SJSA1 (cell line): ENCODE measurements at regions not wholly inside any gene's neighbourhood (a gene's known extent, or its start where the extent isn't known, plus 50 kb on each side); places are given as distances from the start of the nearest gene placed in this dataset.
"Not testable (repeated sequence)": the region's sequence is repeated elsewhere in the genome, so short reads cannot be mapped to it uniquely, and the experiment has no call there.

Source experiments
- DNase-seq, 2 experiments: peaks; one replicate each; pipeline ENCODE4 v3.0.0-alpha.2; 2015 to 2020; ENCODE audit warnings: low spot score in 2 of 2, low read depth in 1 of 2
- H3K27ac ChIP-seq: fragments of 250-450 bp; sonication (Bioruptor Pico); 2 replicates; pipeline ENCODE4 v1.5.1; 2020; ENCODE audit warnings: mild to moderate bottlenecking, moderate library complexity
- H3K27me3 ChIP-seq: fragments of 250-450 bp; sonication (Bioruptor Pico); replicated peaks from 2 replicates; pipeline ENCODE4 v1.5.1; 2020; ENCODE audit warnings: mild to moderate bottlenecking, moderate library complexity
- H3K36me3 ChIP-seq: fragments of 250-450 bp; sonication (Bioruptor Pico); 2 replicates; pipeline ENCODE4 v1.5.1; 2020; ENCODE audit warnings: mild to moderate bottlenecking
- H3K4me1 ChIP-seq: fragments of 250-450 bp; sonication (Bioruptor Pico); replicated peaks from 2 replicates; pipeline ENCODE4 v1.6.1; 2021; ENCODE audit warnings: mild to moderate bottlenecking
- H3K4me3 ChIP-seq: fragments of 250-450 bp; sonication (Bioruptor Pico); 2 replicates; pipeline ENCODE4 v1.5.1; 2020; ENCODE audit warnings: mild to moderate bottlenecking
- H3K9me3 ChIP-seq: fragments of 250-450 bp; sonication (Bioruptor Pico); replicated peaks from 2 replicates; pipeline ENCODE4 v1.5.1; 2020; ENCODE audit warnings: mild to moderate bottlenecking

- H3K9me3 ChIP-seq, result no peaks in the 10 kb centered on the region
- H3K27ac ChIP-seq, result no peak overlapping the region
- DNase-seq, result no peak
- no peak overlapping the region for H3K4me3 ChIP-seq
- H3K4me1 ChIP-seq, result no peaks in the 10 kb centered on the region
- no peaks in the 10 kb centered on the region for H3K36me3 ChIP-seq
- H3K27me3 ChIP-seq, result no peaks in the 10 kb centered on the region
Observed at GRCh38 chr15:55074431-55074830, 122.3 kb downstream of the RSL24D1 start.

GRCh38 chr15:55063970-55064369 lies 132.8 kb downstream of the RSL24D1 start:
- H3K36me3 ChIP-seq, H3K9me3 ChIP-seq: not testable (repeated sequence)

GRCh38 chr15:55060836-55061235 lies 135.9 kb downstream of the RSL24D1 start:
- no peak overlapping the region for H3K4me3 ChIP-seq
- no peak overlapping the region for H3K27ac ChIP-seq
- no peaks in the 10 kb centered on the region for H3K4me1 ChIP-seq
- H3K36me3 ChIP-seq, result no peaks in the 10 kb centered on the region
- H3K27me3 ChIP-seq, result no peaks in the 10 kb centered on the region
- 0 out of 2 replicates have a peak, but pooled peaks cover 4% of the 10 kb centered on the region for H3K9me3 ChIP-seq
- no peak for DNase-seq

More at GRCh38 chr15:55063970-55064369, 132.8 kb downstream of the RSL24D1 start:
- H3K4me3 ChIP-seq, DNase-seq, H3K27me3 ChIP-seq, H3K27ac ChIP-seq, H3K4me1 ChIP-seq: not testable (repeated sequence)

- no peak overlapping the region for H3K4me3 ChIP-seq
- no peaks in the 10 kb centered on the region for H3K9me3 ChIP-seq
- DNase-seq, result no peak
- no peaks in the 10 kb centered on the region for H3K27me3 ChIP-seq
- H3K36me3 ChIP-seq, result no peaks in the 10 kb centered on the region
- H3K27ac ChIP-seq, result no peak overlapping the region
- H3K4me1 ChIP-seq, result no peaks in the 10 kb centered on the region
Observed at GRCh38 chr15:55056500-55056899, 140.2 kb downstream of the RSL24D1 start.

- no peak for DNase-seq
- no peaks in the 10 kb centered on the region for H3K9me3 ChIP-seq
- H3K4me3 ChIP-seq, result no peak overlapping the region
- no peak overlapping the region for H3K27ac ChIP-seq
- no peaks in the 10 kb centered on the region for H3K27me3 ChIP-seq
- H3K4me1 ChIP-seq, result no peaks in the 10 kb centered on the region
- H3K36me3 ChIP-seq, result no peaks in the 10 kb centered on the region
Observed at GRCh38 chr15:55044162-55044561, 152.6 kb downstream of the RSL24D1 start.

GRCh38 chr15:55037071-55037470 lies 159.7 kb downstream of the RSL24D1 start:
- Histone ChIP-seq H3K9me3 (no peaks in the 10 kb centered on the region), H3K27ac (no peak overlapping the region), H3K4me3 (no peak overlapping the region), H3K27me3 (no peaks in the 10 kb centered on the region), H3K4me1 (no peaks in the 10 kb centered on the region), H3K36me3 (no peaks in the 10 kb centered on the region)
- no peak for DNase-seq

- Histone ChIP-seq H3K4me1 (no peaks in the 10 kb centered on the region), H3K4me3 (no peak overlapping the region), H3K9me3 (no peaks in the 10 kb centered on the region), H3K27me3 (no peaks in the 10 kb centered on the region), H3K36me3 (no peaks in the 10 kb centered on the region), H3K27ac (no peak overlapping the region)
- DNase-seq, result no peak
Observed at GRCh38 chr15:55035749-55036148, 161.0 kb downstream of the RSL24D1 start.

GRCh38 chr15:55033574-55033973 lies 163.2 kb downstream of the RSL24D1 start:
- H3K4me3 ChIP-seq, result no peak overlapping the region
- H3K36me3 ChIP-seq, result no peaks in the 10 kb centered on the region
- no peaks in the 10 kb centered on the region for H3K4me1 ChIP-seq
- no peaks in the 10 kb centered on the region for H3K27me3 ChIP-seq
- no peak overlapping the region for H3K27ac ChIP-seq
- no peaks in the 10 kb centered on the region for H3K9me3 ChIP-seq
- no peak for DNase-seq

- no peak overlapping the region for H3K4me3 ChIP-seq
- no peaks in the 10 kb centered on the region for H3K27me3 ChIP-seq
- no peaks in the 10 kb centered on the region for H3K36me3 ChIP-seq
- H3K27ac ChIP-seq, result no peak overlapping the region
- H3K4me1 ChIP-seq, result no peaks in the 10 kb centered on the region
- DNase-seq, result no peak
- H3K9me3 ChIP-seq, result no peaks in the 10 kb centered on the region
Observed at GRCh38 chr15:55031727-55032126, 165.0 kb downstream of the RSL24D1 start.

- Histone ChIP-seq H3K4me3 (no peak overlapping the region), H3K27me3 (no peaks in the 10 kb centered on the region)
Observed at GRCh38 chr15:55026381-55026780, 170.4 kb downstream of the RSL24D1 start.

GRCh38 chr15:55017635-55018034 lies 179.1 kb downstream of the RSL24D1 start:
- Histone ChIP-seq H3K4me3 (no peak overlapping the region), H3K27me3 (no peaks in the 10 kb centered on the region), H3K36me3 (no peaks in the 10 kb centered on the region), H3K27ac (no peak overlapping the region), H3K9me3 (peaks cover 3% of the 10 kb centered on the region; the same call in 1 of the 2 replicates), H3K4me1 (no peaks in the 10 kb centered on the region)
- no peak for DNase-seq

More at GRCh38 chr15:55026381-55026780, 170.4 kb downstream of the RSL24D1 start:
- Histone ChIP-seq H3K27ac (no peak overlapping the region), H3K9me3 (no peaks in the 10 kb centered on the region), H3K4me1 (no peaks in the 10 kb centered on the region), H3K36me3 (no peaks in the 10 kb centered on the region)
- DNase-seq, result no peak

- Histone ChIP-seq H3K27ac (no peak overlapping the region), H3K36me3 (no peaks in the 10 kb centered on the region), H3K9me3 (peaks cover 3% of the 10 kb centered on the region), H3K27me3 (no peaks in the 10 kb centered on the region), H3K4me3 (no peak overlapping the region), H3K4me1 (no peaks in the 10 kb centered on the region)
- no peak for DNase-seq
Observed at GRCh38 chr15:55016225-55016624, 180.5 kb downstream of the RSL24D1 start.

- H3K27ac ChIP-seq, result no peak overlapping the region
- DNase-seq, result no peak
- peaks cover 3% of the 10 kb centered on the region for H3K9me3 ChIP-seq
- H3K36me3 ChIP-seq, result no peaks in the 10 kb centered on the region
- no peak overlapping the region for H3K4me3 ChIP-seq
- H3K27me3 ChIP-seq, result no peaks in the 10 kb centered on the region
- no peaks in the 10 kb centered on the region for H3K4me1 ChIP-seq
Observed at GRCh38 chr15:55015093-55015445, 181.7 kb downstream of the RSL24D1 start.

GRCh38 chr15:55014391-55015092 lies 182.2 kb downstream of the RSL24D1 start:
- peaks cover 3% of the 10 kb centered on the region for H3K9me3 ChIP-seq
- no peak for DNase-seq
- H3K27me3 ChIP-seq, result no peaks in the 10 kb centered on the region
- H3K4me3 ChIP-seq, result no peak overlapping the region
- H3K4me1 ChIP-seq, result no peaks in the 10 kb centered on the region
- no peaks in the 10 kb centered on the region for H3K36me3 ChIP-seq
- no peak overlapping the region for H3K27ac ChIP-seq

- H3K4me1 ChIP-seq, result no peaks in the 10 kb centered on the region
- H3K36me3 ChIP-seq, result no peaks in the 10 kb centered on the region
- no peak for DNase-seq
- peaks cover 5% of the 10 kb centered on the region for H3K9me3 ChIP-seq
- no peaks in the 10 kb centered on the region for H3K27me3 ChIP-seq
- no peak overlapping the region for H3K27ac ChIP-seq
- no peak overlapping the region for H3K4me3 ChIP-seq
Observed at GRCh38 chr15:55008421-55008820, 188.3 kb downstream of the RSL24D1 start.
